ENCODE measurements at regions not wholly inside any gene's neighbourhood (a gene's known extent, or its start where the extent isn't known, plus 50 kb on each side); places are given as distances from the start of the nearest gene placed in this dataset.
"Not testable (repeated sequence)": the region's sequence is repeated elsewhere in the genome, so short reads cannot be mapped to it uniquely, and the experiment has no call there.

GRCh38 chr10:120048391-120048790 is 155.9 kb downstream of the SEC23IP start:
- DNase-seq (ENCODE audit: low spot score), result no peak

- no peak for DNase-seq (ENCODE audit: low spot score)
These were observed 159.1 kb downstream of the SEC23IP start for GRCh38 chr10:120051671-120052070.

GRCh38 chr10:120052964-120053702 is 160.6 kb downstream of the SEC23IP start:
- DNase-seq (ENCODE audit: low spot score), result no peak

GRCh38 chr10:120059790-120060189 is 167.3 kb downstream of the SEC23IP start:
- DNase-seq (ENCODE audit: low spot score), result not testable (repeated sequence)

DNA sequence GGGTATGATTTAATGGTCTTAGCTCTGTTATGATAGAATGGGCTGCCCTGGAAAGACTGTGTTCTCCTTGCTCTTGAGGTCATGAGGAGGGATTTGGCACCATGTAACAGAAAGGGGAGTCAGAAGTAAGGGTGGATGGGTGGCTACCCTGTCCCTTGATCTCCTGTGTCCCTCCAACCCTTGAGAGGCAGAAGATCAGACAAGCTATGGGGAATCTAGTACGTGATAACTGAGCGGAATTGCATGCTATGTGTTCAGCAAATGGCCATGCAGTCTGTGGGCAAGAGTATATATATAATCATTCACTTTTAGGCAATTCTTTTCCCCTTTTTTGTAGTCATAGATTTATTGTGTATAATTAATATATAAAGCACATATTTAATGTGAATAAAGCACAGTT is 174.9 kb downstream of the SEC23IP start:
- no peak for DNase-seq (ENCODE audit: low spot score)

GRCh38 chr10:120069700-120070099 is 177.2 kb downstream of the SEC23IP start:
- DNase-seq (ENCODE audit: low spot score), result no peak

DNA sequence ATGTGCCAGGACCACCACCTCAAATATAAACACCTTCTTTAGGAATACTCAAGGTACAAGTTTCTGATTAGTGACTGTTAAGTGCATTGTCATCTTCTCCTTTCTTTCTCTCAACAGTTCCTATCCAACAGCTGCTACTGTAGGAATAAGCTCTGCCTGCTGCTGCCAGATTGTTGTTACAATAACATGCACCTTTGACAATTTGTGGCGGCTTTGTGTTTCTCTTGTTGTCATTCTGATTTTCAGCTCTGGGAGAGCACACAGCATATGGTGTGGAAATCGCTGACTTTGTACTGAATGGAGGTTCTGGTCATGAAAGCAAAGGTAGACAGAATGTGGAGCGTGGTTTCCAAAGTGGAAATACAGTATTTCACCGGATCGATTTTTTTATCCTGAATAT is 182.8 kb downstream of the SEC23IP start:
- DNase-seq (ENCODE audit: low spot score), result no peak

GRCh38 chr10:120076996-120077706 is 184.6 kb downstream of the SEC23IP start:
- DNase-seq (ENCODE audit: low spot score), result no peak

GRCh38 chr10:120077707-120078492 is 185.4 kb downstream of the SEC23IP start:
- DNase-seq (ENCODE audit: low spot score), result no peak

GRCh38 chr10:120085096-120085796 is 192.7 kb downstream of the SEC23IP start:
- DNase-seq (ENCODE audit: low spot score), result no peak

- DNase-seq (ENCODE audit: low spot score), result no peak
These were observed 193.5 kb downstream of the SEC23IP start for GRCh38 chr10:120086066-120086465.

DNA sequence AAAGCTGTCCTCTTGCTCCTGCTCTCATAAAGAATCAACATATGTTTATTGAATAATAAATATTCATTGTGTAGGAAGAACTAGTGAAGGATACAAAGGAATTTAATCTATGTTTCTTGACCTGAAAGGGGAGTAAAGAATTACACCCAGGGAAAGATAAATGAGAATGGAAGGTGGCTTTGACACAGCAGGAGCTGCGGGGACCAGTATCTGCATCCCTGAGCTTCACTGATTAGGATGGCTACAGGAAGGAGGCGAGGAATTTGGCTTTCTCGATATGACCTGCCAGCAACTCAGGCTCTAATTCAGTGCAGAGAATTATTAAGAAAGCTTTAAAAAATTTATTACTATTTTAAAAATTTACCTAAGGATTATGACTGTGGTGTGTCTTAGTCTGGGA is 194.6 kb downstream of the SEC23IP start:
- DNase-seq (ENCODE audit: low spot score), result no peak

- no peak for DNase-seq (ENCODE audit: low spot score)
These were observed 203.3 kb downstream of the SEC23IP start for GRCh38 chr10:120095875-120096274.

DNA sequence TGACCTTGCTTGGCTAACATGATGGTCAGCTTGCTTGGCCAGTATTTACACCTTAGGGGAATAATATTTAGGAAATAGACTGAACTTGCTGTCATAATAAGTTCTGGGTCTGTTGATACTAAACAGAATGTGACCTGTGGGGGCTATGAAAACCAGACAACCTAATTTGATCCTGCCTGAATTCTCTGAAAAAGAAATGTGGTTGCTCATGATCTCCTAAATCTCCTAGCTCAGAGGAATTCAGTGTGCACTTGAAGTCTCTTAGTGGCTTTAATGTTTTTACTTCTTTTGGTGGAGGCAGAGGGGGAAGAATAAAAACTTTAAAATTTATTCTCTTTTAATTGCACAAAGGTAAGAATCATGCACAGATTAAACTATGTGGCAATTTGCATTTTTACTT is 205.2 kb downstream of the SEC23IP start:
- no peak for DNase-seq (ENCODE audit: low spot score)

- no peak for DNase-seq (ENCODE audit: low spot score)
These were observed 205.9 kb downstream of the SEC23IP start for GRCh38 chr10:120098232-120098930.

DNA sequence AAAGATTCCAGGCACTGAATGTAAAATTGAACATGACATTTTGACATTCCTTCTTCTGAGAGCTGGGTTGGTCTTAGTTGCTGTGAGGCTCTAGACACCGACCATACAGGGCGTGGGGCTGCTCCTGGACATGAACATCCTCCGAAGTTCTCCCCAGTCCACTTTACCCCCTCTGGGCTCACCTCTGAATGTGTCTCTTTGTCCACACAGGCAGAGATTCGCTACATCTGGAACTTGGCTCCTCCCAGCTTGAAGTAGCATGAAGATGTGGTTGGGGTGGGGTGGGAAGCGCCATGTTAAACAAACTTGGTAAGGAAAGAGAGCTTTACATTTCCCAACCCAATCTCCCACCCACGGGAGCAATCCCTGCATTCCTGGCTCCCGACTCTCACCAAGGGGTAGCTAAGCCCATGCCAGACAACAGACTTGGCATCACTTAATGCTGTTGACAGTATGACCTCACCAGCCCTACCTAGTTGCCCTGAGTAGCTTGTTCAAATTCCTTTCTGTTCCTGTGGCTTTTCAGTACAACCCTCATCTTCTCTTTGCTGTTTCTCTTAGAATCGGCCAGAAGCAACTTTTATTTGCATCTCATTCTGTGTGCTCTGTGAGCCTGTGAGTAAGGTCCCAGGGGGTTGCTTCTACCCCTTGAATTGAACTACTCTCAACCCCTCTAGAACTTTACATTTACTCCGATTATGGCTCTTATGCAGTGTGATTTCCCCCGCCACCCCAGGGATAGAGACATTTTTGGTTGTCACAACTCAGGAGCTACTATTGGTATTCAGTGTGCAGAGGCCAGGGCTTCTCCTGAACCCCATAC is 211.4 kb downstream of the SEC23IP start:
- DNase-seq (ENCODE audit: low spot score), result no peak

- no peak for DNase-seq (ENCODE audit: low spot score)
These were observed 212.5 kb downstream of the SEC23IP start for GRCh38 chr10:120105001-120105400.

GRCh38 chr10:120105492-120105891 is 213.0 kb downstream of the SEC23IP start:
- no peak for DNase-seq (ENCODE audit: low spot score)

GRCh38 chr10:120108916-120109315 is 216.4 kb downstream of the SEC23IP start:
- DNase-seq (ENCODE audit: low spot score), result no peak

DNA sequence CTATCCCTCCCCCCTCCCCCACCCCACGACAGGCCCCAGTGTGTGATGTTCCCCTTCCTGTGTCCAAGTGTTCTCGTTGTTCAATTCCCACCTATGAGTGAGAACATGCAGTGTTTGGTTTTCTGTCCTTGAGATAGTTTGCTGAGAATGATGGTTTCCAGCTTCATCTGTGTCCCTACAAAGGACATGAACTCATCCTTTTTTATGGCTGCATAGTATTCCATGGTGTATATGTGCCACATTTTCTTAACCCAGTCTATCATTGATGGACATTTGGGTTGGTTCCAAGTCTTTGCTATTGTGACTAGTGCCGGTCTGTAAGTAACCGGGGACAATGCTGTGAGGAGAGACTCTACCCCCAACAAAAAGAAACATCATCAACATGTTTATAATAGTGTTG is 217.2 kb downstream of the SEC23IP start:
- DNase-seq (ENCODE audit: low spot score), result not testable (repeated sequence)

DNA sequence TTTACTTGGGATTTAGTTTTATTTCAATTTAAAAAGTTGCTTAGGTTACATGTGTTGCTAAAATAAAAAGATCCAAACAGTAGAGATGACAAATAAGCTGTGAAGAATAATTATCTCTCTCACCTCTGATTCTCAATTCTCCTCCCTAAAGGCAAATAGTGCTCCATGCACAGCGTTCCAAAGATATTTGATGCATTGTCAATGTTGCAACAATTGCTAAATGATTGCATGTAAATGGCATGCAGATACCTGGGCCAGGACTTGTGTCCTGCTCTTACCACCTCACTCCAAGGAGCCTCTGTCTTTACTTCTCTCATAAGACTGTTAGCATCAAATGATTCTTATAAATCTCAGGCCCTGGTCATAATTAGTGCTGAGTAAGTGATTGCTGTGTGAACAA is 217.7 kb downstream of the SEC23IP start:
- no peak for DNase-seq (ENCODE audit: low spot score)
